ENCODE measurements at regions not wholly inside any gene's neighbourhood (a gene's known extent, or its start where the extent isn't known, plus 50 kb on each side); places are given as distances from the start of the nearest gene placed in this dataset.

DNA sequence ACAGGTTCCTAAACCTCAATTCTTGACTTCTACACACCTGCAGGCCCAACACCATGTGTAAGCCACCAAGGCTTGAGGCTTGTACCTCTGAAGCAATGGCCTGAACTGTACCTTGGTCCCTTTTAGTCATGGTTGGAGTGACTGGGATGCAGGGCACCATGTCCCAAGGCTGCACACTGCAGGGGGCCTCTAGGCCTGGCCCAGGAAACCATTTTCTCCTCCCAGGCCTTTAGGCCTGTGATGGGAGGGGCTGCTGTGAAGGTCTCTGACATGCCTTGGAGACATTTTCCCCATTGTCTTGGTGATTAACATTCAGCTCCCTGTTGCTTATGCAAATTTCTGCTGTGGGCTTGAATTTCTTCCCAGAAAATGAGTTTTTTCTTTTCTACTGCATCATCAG lies 75.8 kb upstream of the ZNF678 start (continued):
- TF ChIP-seq CEBPZ (IDR thresholded peaks at IDR 0.05; ENCODE audit: low read depth, low read length) (no peak), IKZF1 (conservative IDR thresholded peaks at IDR 0.05) (no peak), ZNF24 (IDR thresholded peaks at IDR 0.05) (no peak), DPF2 (IDR thresholded peaks at IDR 0.05) (no peak), TCF12 (IDR thresholded peaks at IDR 0.05; ENCODE audit: low read depth, low read length) (no peak)

- no peaks in the 10 kb centered on the region for H3K36me3 ChIP-seq (ENCODE audit: control insufficient read depth in 2 of 2, insufficient read depth in 2 of 2, low read length in 1 of 2)
- H3K4me2 ChIP-seq (ENCODE audit: control insufficient read depth, insufficient read depth) = no peak overlapping the region
- intact Hi-C loops (cut with micrococcal nuclease; ENCODE audit: unreplicated experiment) = loop anchor here (10.0 kb wide), 1 partner anchor 238 kb away; no protein-coding TSS in a partner anchor
- H3K27me3 ChIP-seq (replicated peaks in 1 of 2; ENCODE audit: control insufficient read depth in 2 of 2, insufficient read depth in 2 of 2, low read length in 1 of 2) = no peaks in the 10 kb centered on the region
- 4% methylated on average over 3 of the region's 3 CpGs for WGBS (ENCODE audit: insufficient coverage, insufficient replicate concordance, low lambda C conversion rate, missing lambda C conversion rate)
- H4K20me1 ChIP-seq (ENCODE audit: control insufficient read depth, insufficient read depth) = no peaks in the 10 kb centered on the region
- ChIA-PET SMC1A (ENCODE audit: uncharacterized antibody, unreplicated experiment) (no interaction called here), RAD21 (ENCODE audit: unreplicated experiment) (no interaction called here), CTCF (no interaction called here), POLR2A (no interaction called here)
- H2AFZ ChIP-seq (ENCODE audit: control insufficient read depth, low read depth, low read length) = no peak overlapping the region
- BruUV-seq (replicated peaks) = no TSS peak
- H3K9me3 ChIP-seq (replicated peaks; ENCODE audit: control insufficient read depth, insufficient read depth, low read length) = no peaks in the 10 kb centered on the region; the same call in 1 of the 3 replicates
- H3K4me1 ChIP-seq (ENCODE audit: control insufficient read depth, insufficient read depth, low read length) = no peaks in the 10 kb centered on the region
- FAIRE-seq (peak; percentile 56), DNase-seq (ENCODE audit: low read depth, low spot score) (peak; percentile 28), ATAC-seq (peak; percentile 65)
- no peak overlapping the region for H3K4me3 ChIP-seq
- in situ Hi-C loops (cut with MboI) = no loop called here
- H3K27ac ChIP-seq (ENCODE audit: control insufficient read depth, insufficient read depth) = no peak overlapping the region
- no peak overlapping the region for H3K9ac ChIP-seq (ENCODE audit: control insufficient read depth, insufficient read depth, low read length)
- H3K79me2 ChIP-seq (ENCODE audit: control insufficient read depth, insufficient read depth, low read length) = no peaks in the 10 kb centered on the region
- TF ChIP-seq EP300 (IDR thresholded peaks at IDR 0.05; ENCODE audit: borderline replicate concordance in 1 of 2, control insufficient read depth in 1 of 2, low read depth in 2 of 2, low read length in 2 of 2) (peak in 1 of 2 experiments; percentile 33; a peak in 2 of 4 replicates), SPI1 (IDR thresholded peaks at IDR 0.05; ENCODE audit: borderline replicate concordance, insufficient read depth, low read depth, low read length) (peak; percentile 81), DPF2 (IDR thresholded peaks at IDR 0.05) (peak; percentile 63; the same call in 1 of the 2 replicates), SREBF1 (IDR thresholded peaks at IDR 0.05; ENCODE audit: low read length) (no peak), PML (IDR thresholded peaks at IDR 0.05; ENCODE audit: low read length) (no peak), ZNF687 (IDR thresholded peaks at IDR 0.05) (0 out of 2 replicates have a peak, but pooled peaks have one; percentile 46), NFYA (IDR thresholded peaks at IDR 0.05; ENCODE audit: borderline replicate concordance, low read depth, low read length) (no peak), BACH1 (IDR thresholded peaks at IDR 0.05; ENCODE audit: borderline replicate concordance) (peak; percentile 19; the same call in 1 of the 2 replicates), BHLHE40 (IDR thresholded peaks at IDR 0.05; ENCODE audit: borderline replicate concordance in 1 of 2, low read depth in 2 of 2, low read length in 1 of 2) (peak in 1 of 2 experiments; percentile 52; a peak in 2 of 4 replicates), IKZF1 (conservative IDR thresholded peaks at IDR 0.05) (peak; percentile 73)
- TF ChIP-seq, protein P1, sequence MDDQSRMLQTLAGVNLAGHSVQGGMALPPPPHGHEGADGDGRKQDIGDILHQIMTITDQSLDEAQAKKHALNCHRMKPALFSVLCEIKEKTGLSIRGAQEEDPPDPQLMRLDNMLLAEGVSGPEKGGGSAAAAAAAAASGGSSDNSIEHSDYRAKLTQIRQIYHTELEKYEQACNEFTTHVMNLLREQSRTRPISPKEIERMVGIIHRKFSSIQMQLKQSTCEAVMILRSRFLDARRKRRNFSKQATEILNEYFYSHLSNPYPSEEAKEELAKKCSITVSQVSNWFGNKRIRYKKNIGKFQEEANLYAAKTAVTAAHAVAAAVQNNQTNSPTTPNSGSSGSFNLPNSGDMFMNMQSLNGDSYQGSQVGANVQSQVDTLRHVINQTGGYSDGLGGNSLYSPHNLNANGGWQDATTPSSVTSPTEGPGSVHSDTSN (IDR thresholded peaks at IDR 0.05; ENCODE audit: insufficient replicate concordance, low read depth, low read length) = no peak
These were observed 76.8 kb upstream of the ZNF678 start for GRCh38 chr1:227486559-227486958.

Measured in GM12878 (cell line).